OCI-LY3 (cell line): ENCODE measurements at regions not wholly inside any gene's neighbourhood (a gene's known extent, or its start where the extent isn't known, plus 50 kb on each side); places are given as distances from the start of the nearest gene placed in this dataset.

Source experiments
- H2AFZ ChIP-seq: fragments of 200-600, 300-600 bp; shearing (Covaris generic); 2 replicates; pipeline ENCODE4 v1.6.0; 2014; ENCODE audit warnings: antibody characterized with exemption, low read depth, low read length
- H3K27ac ChIP-seq: fragments of 200-600, 300-600 bp; sonication (generic); 2 replicates; pipeline ENCODE4 v1.5.1; 2014; ENCODE audit warnings: mild to moderate bottlenecking, low read length, moderate library complexity, mixed read lengths
- H3K27me3 ChIP-seq: fragments of 200-600, 300-600 bp; sonication (generic); 2 replicates; pipeline ENCODE4 v1.6.1; 2014; ENCODE audit warnings: low read depth, low read length, mixed read lengths
- H3K36me3 ChIP-seq: fragments of 200-600, 300-600 bp; sonication (generic); replicated peaks from 2 replicates; pipeline ENCODE3; 2014; ENCODE audit warnings: low read depth, low read length, mixed read lengths
- H3K4me1 ChIP-seq: fragments of 300-600, 200-600 bp; sonication (generic); 2 replicates; pipeline ENCODE4 v1.6.1; 2014; ENCODE audit warnings: low read length, mixed read lengths
- H3K4me2 ChIP-seq: fragments of 200-600, 300-600 bp; sonication (generic); 2 replicates; pipeline ENCODE4 v1.6.1; 2014; ENCODE audit warnings: low read length, mixed read lengths
- H3K4me3 ChIP-seq: fragments of 300-600, 200-600 bp; sonication (generic); 2 replicates; pipeline ENCODE4 v1.5.1; 2014; ENCODE audit warnings: antibody characterized with exemption, mild to moderate bottlenecking, low read length, moderate library complexity
- H3K79me2 ChIP-seq: fragments of 300-600, 200-600 bp; shearing (Covaris generic); 2 replicates; pipeline ENCODE4 v1.6.1; 2014; ENCODE audit warnings: mild to moderate bottlenecking, low read length, mixed read lengths
- H3K9ac ChIP-seq: fragments of 300-600, 200-600 bp; shearing (Covaris generic); 2 replicates; pipeline ENCODE4 v1.6.0; 2014; ENCODE audit warnings: mild to moderate bottlenecking, low read length, moderate library complexity
- H3K9me3 ChIP-seq: fragments of 200-600, 300-600 bp; shearing (Covaris generic); 2 replicates; pipeline ENCODE4 v1.6.1; 2014; ENCODE audit warnings: low read length, mixed read lengths; ENCODE audit not compliant: insufficient read depth
- H4K20me1 ChIP-seq: fragments of 200-600, 300-600 bp; sonication (generic); 2 replicates; pipeline ENCODE4 v1.6.1; 2016; ENCODE audit warnings: low read length, mixed read lengths; ENCODE audit not compliant: insufficient read depth
- CTCF ChIP-seq: fragments of 200-600, 300-600 bp; sonication (generic); IDR thresholded peaks from 2 replicates; pipeline ENCODE4 v1.5.1; 2014; ENCODE audit warnings: antibody characterized with exemption, low read length, low read depth
- EZH2phosphoT487 ChIP-seq: fragments of 200-600 bp; shearing (Covaris generic); IDR thresholded peaks from 2 replicates; pipeline ENCODE4 v1.6.1; 2018; ENCODE audit warnings: antibody characterized with exemption, mixed run types, low read depth

GRCh38 chr1:14495381-14495780 lies 103.1 kb upstream of the KAZN start:
- no peak overlapping the region for H3K4me2 ChIP-seq

GRCh38 chr1:14495996-14496395 lies 102.5 kb upstream of the KAZN start:
- H3K9me3 ChIP-seq = no peaks in the 10 kb centered on the region
- no peaks in the 10 kb centered on the region for H3K79me2 ChIP-seq
- no peak for TF ChIP-seq EZH2phosphoT487
- no peak for TF ChIP-seq CTCF
- H3K9ac ChIP-seq = no peak overlapping the region
- no peak overlapping the region for H3K4me3 ChIP-seq
- no peaks in the 10 kb centered on the region for H3K27me3 ChIP-seq
- H3K36me3 ChIP-seq = no peaks in the 10 kb centered on the region
- no peak overlapping the region for H3K4me2 ChIP-seq
- no peak overlapping the region for H2AFZ ChIP-seq
- no peak overlapping the region for H3K27ac ChIP-seq
- no peaks in the 10 kb centered on the region for H4K20me1 ChIP-seq
- no peaks in the 10 kb centered on the region for H3K4me1 ChIP-seq

More at GRCh38 chr1:14495381-14495780, 103.1 kb upstream of the KAZN start:
- H3K9ac ChIP-seq = no peak overlapping the region
- no peak overlapping the region for H3K27ac ChIP-seq
- H4K20me1 ChIP-seq = no peaks in the 10 kb centered on the region
- no peaks in the 10 kb centered on the region for H3K4me1 ChIP-seq
- no peaks in the 10 kb centered on the region for H3K9me3 ChIP-seq
- no peak overlapping the region for H2AFZ ChIP-seq
- TF ChIP-seq CTCF (no peak), EZH2phosphoT487 (no peak)
- H3K4me3 ChIP-seq = no peak overlapping the region
- no peaks in the 10 kb centered on the region for H3K27me3 ChIP-seq
- no peaks in the 10 kb centered on the region for H3K36me3 ChIP-seq
- H3K79me2 ChIP-seq = no peaks in the 10 kb centered on the region

- H3K4me2 ChIP-seq = no peak overlapping the region
- H3K36me3 ChIP-seq = no peaks in the 10 kb centered on the region
- no peak overlapping the region for H2AFZ ChIP-seq
- no peak overlapping the region for H3K9ac ChIP-seq
- no peaks in the 10 kb centered on the region for H3K27me3 ChIP-seq
- H3K4me1 ChIP-seq = no peaks in the 10 kb centered on the region
- TF ChIP-seq CTCF (no peak), EZH2phosphoT487 (no peak)
- H4K20me1 ChIP-seq = no peaks in the 10 kb centered on the region
- H3K79me2 ChIP-seq = no peaks in the 10 kb centered on the region
- no peak overlapping the region for H3K4me3 ChIP-seq
- H3K9me3 ChIP-seq = no peaks in the 10 kb centered on the region
- no peak overlapping the region for H3K27ac ChIP-seq
These were observed 99.6 kb upstream of the KAZN start for GRCh38 chr1:14498839-14499238.

- H3K4me2 ChIP-seq = no peak overlapping the region
- no peak overlapping the region for H3K27ac ChIP-seq
These were observed 99.0 kb upstream of the KAZN start for GRCh38 chr1:14499312-14500040.

More at GRCh38 chr1:14499312-14500040, 99.0 kb upstream of the KAZN start:
- TF ChIP-seq EZH2phosphoT487 (no peak), CTCF (no peak)
- Histone ChIP-seq H3K27me3 (no peaks in the 10 kb centered on the region), H3K79me2 (no peaks in the 10 kb centered on the region), H3K36me3 (no peaks in the 10 kb centered on the region), H2AFZ (no peak overlapping the region), H4K20me1 (no peaks in the 10 kb centered on the region), H3K9me3 (no peaks in the 10 kb centered on the region), H3K4me1 (no peaks in the 10 kb centered on the region), H3K4me3 (no peak overlapping the region), H3K9ac (no peak overlapping the region)
